Esophagus muscularis mucosa (tissue), 4 donors: ENCODE measurements at regions not wholly inside any gene's neighbourhood (a gene's known extent, or its start where the extent isn't known, plus 50 kb on each side); places are given as distances from the start of the nearest gene placed in this dataset.

ENCODE experiments used
- DNase-seq: peaks from one replicate; pipeline ENCODE4 v3.0.0-alpha.2; 2017; ENCODE audit errors: extremely low spot score
- H3K27ac ChIP-seq, 4 donors: fragments of 200-600 bp; sonication (generic); replicated peaks in 1 of 4; 1 replicate in 3 of 4; 2 replicates in 1 of 4; pipeline ENCODE4 v1.5.1; 2016 to 2019; ENCODE audit warnings: mild to moderate bottlenecking in 1 of 4
- H3K27me3 ChIP-seq, 4 donors: fragments of 200-600 bp; sonication (generic); one replicate each; pipeline versions ENCODE4 v1.5.1 to v1.6.0; 2016 to 2019
- H3K36me3 ChIP-seq, 4 donors: fragments of 200-600 bp; sonication (generic); one replicate each; pipeline ENCODE4 v1.5.1; 2016 to 2019
- H3K4me1 ChIP-seq, 4 donors: fragments of 200-600 bp; sonication (generic); one replicate each; pipeline ENCODE4 v1.5.1; 2016 to 2019
- H3K4me3 ChIP-seq, 4 donors: fragments of 200-600 bp; sonication (generic); 1 replicate in 2 of 4; 2 replicates in 2 of 4; pipeline ENCODE4 v1.5.1; 2016 to 2019; ENCODE audit warnings: mild to moderate bottlenecking in 4 of 4, moderate library complexity in 1 of 4
- H3K9me3 ChIP-seq, 4 donors: fragments of 200-600 bp; sonication (generic); 1 replicate in 3 of 4; 2 replicates in 1 of 4; pipeline ENCODE4 v1.5.1; 2016 to 2019
- CTCF ChIP-seq, 3 experiments: fragments of 200-600 bp in 2 of 3; fragments of 450-650 bp in 1 of 3; sonication (generic) in 2 of 3; IDR thresholded peaks; one replicate each; pipeline ENCODE4 v1.5.1; 2017 to 2019; ENCODE audit warnings: antibody characterized with exemption in 3 of 3, mild to moderate bottlenecking in 2 of 3, moderate library complexity in 1 of 3
- EP300 ChIP-seq: sonication (generic); formaldehyde crosslinking; IDR thresholded peaks from one replicate; pipeline ENCODE4 v1.6.1; 2017; ENCODE audit warnings: antibody characterized with exemption
- POLR2A ChIP-seq: fragments of 450-650 bp; IDR thresholded peaks from one replicate; pipeline ENCODE4 v1.6.1; 2017; ENCODE audit warnings: antibody characterized with exemption, moderate library complexity, mild to moderate bottlenecking, low read depth
- POLR2AphosphoS5 ChIP-seq, 2 donors: sonication (generic); formaldehyde crosslinking; IDR thresholded peaks; one replicate each; pipeline ENCODE4 v1.6.1; 2017; ENCODE audit warnings: antibody characterized with exemption in 2 of 2
- WGBS: methylation state at CpG from one replicate; pipeline ENCODE4 v1.1.5; 2018; 5-methylcytosine and 5-hydroxymethylcytosine counted together
- intact Hi-C: fragments of 100-400 bp; cut with DNase I; formaldehyde crosslinking; loops from one replicate; pipeline ENCODE4 v1.15.1; 2023

GRCh38 chr6:108764580-108764950 lies 83.7 kb upstream of the ARMC2 start:
- no peaks in the 10 kb centered on the region for H3K36me3 ChIP-seq
- no peaks in the 10 kb centered on the region for H3K27me3 ChIP-seq
- H3K4me1 ChIP-seq, result peaks cover 0 to 6% (median 0%) of the 10 kb centered on the region in 4 donors
- no peaks in the 10 kb centered on the region for H3K9me3 ChIP-seq
- H3K27ac ChIP-seq, result no peak overlapping the region
- TF ChIP-seq POLR2A (no peak), EP300 (no peak), CTCF (IDR thresholded peaks at IDR 0.05) (no peak), POLR2AphosphoS5 (IDR thresholded peaks at IDR 0.05) (no peak)
- no peak overlapping the region for H3K4me3 ChIP-seq
- intact Hi-C loops, result no loop called here
- WGBS, result 100% methylated on average over 1 of the region's 1 CpG
- DNase-seq, result peak; percentile 12

GRCh38 chr6:108765495-108765894 lies 82.7 kb upstream of the ARMC2 start:
- H3K27ac ChIP-seq, result no peak overlapping the region
- H3K4me3 ChIP-seq, result no peak overlapping the region
- H3K9me3 ChIP-seq, result no peaks in the 10 kb centered on the region
- intact Hi-C loops, result no loop called here
- H3K27me3 ChIP-seq, result no peaks in the 10 kb centered on the region
- no peak for TF ChIP-seq EP300
- H3K4me1 ChIP-seq, result peaks cover 0 to 4% (median 0%) of the 10 kb centered on the region in 4 donors
- no peak for DNase-seq
- H3K36me3 ChIP-seq, result no peaks in the 10 kb centered on the region
- WGBS, result 94% methylated on average over 2 of the region's 2 CpGs

GRCh38 chr6:108766419-108766818 lies 81.8 kb upstream of the ARMC2 start:
- H3K4me1 ChIP-seq, result peaks cover 0 to 4% (median 0%) of the 10 kb centered on the region in 4 donors
- H3K36me3 ChIP-seq, result no peaks in the 10 kb centered on the region
- H3K9me3 ChIP-seq, result no peaks in the 10 kb centered on the region
- WGBS, result 93% methylated on average over 5 of the region's 5 CpGs
- peak; percentile 55 for DNase-seq
- no peak overlapping the region for H3K4me3 ChIP-seq
- no peak overlapping the region for H3K27ac ChIP-seq
- no peak for TF ChIP-seq CTCF (IDR thresholded peaks at IDR 0.05)
- no peak for TF ChIP-seq POLR2A
- TF ChIP-seq POLR2AphosphoS5 (IDR thresholded peaks at IDR 0.05), result no peak
- no peak for TF ChIP-seq EP300
- intact Hi-C loops, result no loop called here
- H3K27me3 ChIP-seq, result no peaks in the 10 kb centered on the region

GRCh38 chr6:108766886-108767285 lies 81.3 kb upstream of the ARMC2 start:
- peak; percentile 62 for DNase-seq
- TF ChIP-seq CTCF (IDR thresholded peaks at IDR 0.05) (no peak), EP300 (no peak), POLR2AphosphoS5 (IDR thresholded peaks at IDR 0.05) (no peak), POLR2A (no peak)
- Histone ChIP-seq H3K4me3 (no peak overlapping the region), H3K27me3 (no peaks in the 10 kb centered on the region), H3K27ac (no peak overlapping the region), H3K36me3 (no peaks in the 10 kb centered on the region), H3K4me1 (peaks cover 0 to 4% (median 0%) of the 10 kb centered on the region in 4 donors), H3K9me3 (no peaks in the 10 kb centered on the region)
- intact Hi-C loops, result no loop called here
- 92% methylated on average over 6 of the region's 6 CpGs for WGBS

- H3K4me3 ChIP-seq, result no peak overlapping the region
- intact Hi-C loops, result no loop called here
These were observed 80.6 kb upstream of the ARMC2 start for GRCh38 chr6:108767418-108768165.

More at GRCh38 chr6:108767418-108768165, 80.6 kb upstream of the ARMC2 start:
- Histone ChIP-seq H3K36me3 (no peaks in the 10 kb centered on the region), H3K9me3 (no peaks in the 10 kb centered on the region), H3K4me1 (peaks cover 0 to 4% (median 0%) of the 10 kb centered on the region in 4 donors), H3K27ac (no peak overlapping the region), H3K27me3 (no peaks in the 10 kb centered on the region)
- TF ChIP-seq EP300, result no peak
- TF ChIP-seq POLR2AphosphoS5 (IDR thresholded peaks at IDR 0.05), result no peak
- TF ChIP-seq CTCF (IDR thresholded peaks at IDR 0.05), result no peak
- TF ChIP-seq POLR2A, result no peak
- 90% methylated on average over 7 of the region's 7 CpGs for WGBS
- peak; percentile 39 for DNase-seq
